ENCODE measurements at regions not wholly inside any gene's neighbourhood (a gene's known extent, or its start where the extent isn't known, plus 50 kb on each side); places are given as distances from the start of the nearest gene placed in this dataset.

- Histone ChIP-seq H3K36me3 (ENCODE audit: insufficient read depth, low read length) (no peaks in the 10 kb centered on the region), H3K9ac (ENCODE audit: low read depth, low read length, poor library complexity, severe bottlenecking) (no peak overlapping the region), H3F3A (ENCODE audit: low read depth) (no peaks in the 10 kb centered on the region), H3K79me2 (ENCODE audit: insufficient read depth, low read length) (no peaks in the 10 kb centered on the region), H2AFZ (ENCODE audit: low read length) (no peak overlapping the region), H4K20me1 (ENCODE audit: insufficient read depth, low read length, poor library complexity, severe bottlenecking) (no peaks in the 10 kb centered on the region), H3K27me3 (ENCODE audit: insufficient read depth, low read length, poor library complexity, severe bottlenecking) (no peaks in the 10 kb centered on the region), H3K4me2 (ENCODE audit: low read depth, low read length, poor library complexity, severe bottlenecking) (no peak overlapping the region), H3K4me1 (ENCODE audit: insufficient read depth, low read length, poor library complexity, severe bottlenecking) (no peaks in the 10 kb centered on the region), H3K9me2 (replicated peaks; ENCODE audit: low read depth, low read length) (no peaks in the 10 kb centered on the region), H3K9me3 (ENCODE audit: insufficient read depth, low read depth, low read length) (no peaks in the 10 kb centered on the region), H3K4me3 (ENCODE audit: low read length, poor library complexity, severe bottlenecking) (no peak overlapping the region)
- TF ChIP-seq CTCF (conservative IDR thresholded peaks at IDR 0.05; ENCODE audit: low read length) (no peak), EZH2phosphoT487 (IDR thresholded peaks at IDR 0.05; ENCODE audit: borderline replicate concordance) (no peak)
Observed at GRCh38 chr15:94921936-94922335, 690.6 kb downstream of the MCTP2 start.

- Histone ChIP-seq H3K4me2 (ENCODE audit: low read depth, low read length, poor library complexity, severe bottlenecking) (no peak overlapping the region), H2AFZ (ENCODE audit: low read length) (no peak overlapping the region), H3K9ac (ENCODE audit: low read depth, low read length, poor library complexity, severe bottlenecking) (no peak overlapping the region)
Observed at GRCh38 chr15:94924057-94924456, 692.7 kb downstream of the MCTP2 start.

GRCh38 chr15:94924971-94925598, 693.7 kb downstream of the MCTP2 start:
- no peak overlapping the region for H3K4me2 ChIP-seq (ENCODE audit: low read depth, low read length, poor library complexity, severe bottlenecking)
- no peak for TF ChIP-seq EZH2phosphoT487 (IDR thresholded peaks at IDR 0.05; ENCODE audit: borderline replicate concordance)
- no peak for TF ChIP-seq CTCF (conservative IDR thresholded peaks at IDR 0.05; ENCODE audit: low read length)
- no peaks in the 10 kb centered on the region for H3K27me3 ChIP-seq (ENCODE audit: insufficient read depth, low read length, poor library complexity, severe bottlenecking)
- no peaks in the 10 kb centered on the region for H3K4me1 ChIP-seq (ENCODE audit: insufficient read depth, low read length, poor library complexity, severe bottlenecking)
- H3K79me2 ChIP-seq (ENCODE audit: insufficient read depth, low read length), result no peaks in the 10 kb centered on the region
- no peaks in the 10 kb centered on the region for H3F3A ChIP-seq (ENCODE audit: low read depth)
- no peaks in the 10 kb centered on the region for H3K9me2 ChIP-seq (replicated peaks; ENCODE audit: low read depth, low read length)
- no peaks in the 10 kb centered on the region for H4K20me1 ChIP-seq (ENCODE audit: insufficient read depth, low read length, poor library complexity, severe bottlenecking)
- H2AFZ ChIP-seq (ENCODE audit: low read length), result no peak overlapping the region
- no peak overlapping the region for H3K9ac ChIP-seq (ENCODE audit: low read depth, low read length, poor library complexity, severe bottlenecking)
- no peaks in the 10 kb centered on the region for H3K9me3 ChIP-seq (ENCODE audit: insufficient read depth, low read depth, low read length)
- no peak overlapping the region for H3K4me3 ChIP-seq (ENCODE audit: low read length, poor library complexity, severe bottlenecking)
- H3K36me3 ChIP-seq (ENCODE audit: insufficient read depth, low read length), result no peaks in the 10 kb centered on the region

More at GRCh38 chr15:94924057-94924456, 692.7 kb downstream of the MCTP2 start:
- Histone ChIP-seq H3K36me3 (ENCODE audit: insufficient read depth, low read length) (no peaks in the 10 kb centered on the region), H3K79me2 (ENCODE audit: insufficient read depth, low read length) (no peaks in the 10 kb centered on the region), H3K9me2 (replicated peaks; ENCODE audit: low read depth, low read length) (no peaks in the 10 kb centered on the region), H3K9me3 (ENCODE audit: insufficient read depth, low read depth, low read length) (no peaks in the 10 kb centered on the region), H3F3A (ENCODE audit: low read depth) (no peaks in the 10 kb centered on the region), H3K4me3 (ENCODE audit: low read length, poor library complexity, severe bottlenecking) (no peak overlapping the region), H3K4me1 (ENCODE audit: insufficient read depth, low read length, poor library complexity, severe bottlenecking) (no peaks in the 10 kb centered on the region), H3K27me3 (ENCODE audit: insufficient read depth, low read length, poor library complexity, severe bottlenecking) (no peaks in the 10 kb centered on the region), H4K20me1 (ENCODE audit: insufficient read depth, low read length, poor library complexity, severe bottlenecking) (no peaks in the 10 kb centered on the region)
- no peak for TF ChIP-seq CTCF (conservative IDR thresholded peaks at IDR 0.05; ENCODE audit: low read length)
- TF ChIP-seq EZH2phosphoT487 (IDR thresholded peaks at IDR 0.05; ENCODE audit: borderline replicate concordance), result no peak
